ENCODE measurements at regions not wholly inside any gene's neighbourhood (a gene's known extent, or its start where the extent isn't known, plus 50 kb on each side); places are given as distances from the start of the nearest gene placed in this dataset.
A peak's percentile ranks its signal among the peaks of the same experiment; 100 is the strongest.

DNA sequence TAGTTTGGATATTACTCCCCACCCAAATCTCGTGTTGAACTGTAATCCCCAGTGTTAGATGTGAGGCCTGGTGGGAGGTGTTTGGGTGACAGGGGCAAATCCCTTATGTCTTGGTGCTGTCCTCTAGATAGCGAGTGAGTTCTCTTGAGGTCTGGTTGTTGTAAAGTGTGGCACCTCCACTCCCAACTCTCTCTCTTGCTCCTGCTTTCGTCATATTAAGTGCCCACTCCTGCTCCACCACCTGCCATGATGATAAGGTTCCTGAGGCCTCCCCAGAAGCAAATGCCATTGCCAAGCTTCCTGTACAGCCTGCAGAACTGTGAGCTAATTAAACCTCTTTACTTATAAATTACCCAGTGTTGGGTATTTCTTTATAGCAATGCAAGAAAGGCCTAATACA is 944.3 kb downstream of the ADGRL3 start:
- ATAC-seq: no peak
- Histone ChIP-seq H3K27ac (ENCODE audit: low read length) (no peak overlapping the region), H3K27me3 (ENCODE audit: control insufficient read depth, insufficient read depth) (no peaks in the 10 kb centered on the region), H3K4me3 (ENCODE audit: low read length) (no peak overlapping the region), H3K4me1 (ENCODE audit: control insufficient read depth, insufficient read depth, low read length) (no peaks in the 10 kb centered on the region), H3K9me3 (ENCODE audit: control insufficient read depth, low read length) (no peaks in the 10 kb centered on the region)
- DNase-seq: no peak
- intact Hi-C loops (cut with DNase I): no loop called here
- WGBS: 72% methylated on average over 3 of the region's 3 CpGs

DNA sequence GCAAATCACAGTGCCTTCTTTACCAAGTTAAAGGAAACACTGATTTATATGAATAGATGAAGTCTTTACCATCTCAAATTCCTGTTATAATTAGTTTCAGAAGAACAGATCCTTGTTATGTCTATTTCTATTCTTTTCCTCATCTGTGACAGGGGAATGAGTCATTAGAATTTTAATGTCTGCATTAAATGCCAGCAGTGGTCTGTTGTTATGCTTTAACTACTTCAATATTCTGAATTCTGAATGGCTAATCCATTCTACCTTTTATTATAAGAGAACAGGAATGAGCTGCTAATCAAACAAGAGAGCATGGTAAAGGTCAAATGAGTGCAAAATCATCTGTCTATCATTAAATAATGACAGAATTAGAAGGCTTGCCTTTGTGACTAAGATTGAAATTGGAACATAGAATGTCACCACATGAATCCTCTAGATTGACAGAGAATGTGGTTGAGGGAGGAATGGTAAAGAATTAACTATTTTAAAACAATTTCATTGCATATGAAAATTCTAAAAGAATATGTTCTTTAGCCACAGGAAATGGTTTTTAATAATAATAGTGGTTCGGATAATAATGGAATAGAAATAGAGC is 935.5 kb downstream of the ADGRL3 start:
- intact Hi-C loops (cut with DNase I): no loop called here
- DNase-seq (no peak), ATAC-seq (no peak)
- Histone ChIP-seq H3K27me3 (ENCODE audit: control insufficient read depth, insufficient read depth) (no peaks in the 10 kb centered on the region), H3K9me3 (ENCODE audit: control insufficient read depth, low read length) (no peaks in the 10 kb centered on the region), H3K27ac (ENCODE audit: low read length) (no peak overlapping the region), H3K4me1 (ENCODE audit: control insufficient read depth, insufficient read depth, low read length) (no peaks in the 10 kb centered on the region), H3K4me3 (ENCODE audit: low read length) (peak overlapping the region; percentile 59)
- WGBS: 63% methylated on average over 1 of the region's 1 CpG

DNA sequence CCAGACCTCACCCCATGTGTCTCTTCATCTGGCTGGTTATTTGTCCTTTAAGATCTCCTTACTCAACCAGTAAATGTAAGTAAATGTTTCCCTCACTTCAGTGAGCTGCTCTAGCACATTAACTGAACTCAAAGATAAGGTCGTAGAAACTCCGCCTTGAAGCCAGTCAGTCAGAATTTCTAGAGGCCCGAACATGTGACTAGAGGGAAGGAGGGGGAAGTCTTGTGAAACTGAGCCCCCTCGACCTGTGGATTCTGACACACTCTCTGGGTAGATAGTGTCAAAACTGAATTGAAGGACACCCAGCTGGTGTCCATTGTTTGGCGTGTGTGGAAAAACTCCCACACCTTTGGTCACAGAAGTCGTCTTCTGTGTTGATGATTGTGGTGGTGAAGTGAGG is 933.9 kb downstream of the ADGRL3 start:
- Histone ChIP-seq H3K4me1 (ENCODE audit: control insufficient read depth, insufficient read depth, low read length) (no peaks in the 10 kb centered on the region), H3K27me3 (ENCODE audit: control insufficient read depth, insufficient read depth) (no peaks in the 10 kb centered on the region), H3K27ac (ENCODE audit: low read length) (peak overlapping the region; percentile 95), H3K9me3 (ENCODE audit: control insufficient read depth, low read length) (no peaks in the 10 kb centered on the region), H3K4me3 (ENCODE audit: low read length) (peak overlapping the region; percentile 50)
- 47% methylated on average over 6 of the region's 6 CpGs for WGBS
- DNase-seq (peak in 1 of 3 donors; percentile 21), ATAC-seq (peak; percentile 85 to 88)
- intact Hi-C loops (cut with DNase I): no loop called here

DNA sequence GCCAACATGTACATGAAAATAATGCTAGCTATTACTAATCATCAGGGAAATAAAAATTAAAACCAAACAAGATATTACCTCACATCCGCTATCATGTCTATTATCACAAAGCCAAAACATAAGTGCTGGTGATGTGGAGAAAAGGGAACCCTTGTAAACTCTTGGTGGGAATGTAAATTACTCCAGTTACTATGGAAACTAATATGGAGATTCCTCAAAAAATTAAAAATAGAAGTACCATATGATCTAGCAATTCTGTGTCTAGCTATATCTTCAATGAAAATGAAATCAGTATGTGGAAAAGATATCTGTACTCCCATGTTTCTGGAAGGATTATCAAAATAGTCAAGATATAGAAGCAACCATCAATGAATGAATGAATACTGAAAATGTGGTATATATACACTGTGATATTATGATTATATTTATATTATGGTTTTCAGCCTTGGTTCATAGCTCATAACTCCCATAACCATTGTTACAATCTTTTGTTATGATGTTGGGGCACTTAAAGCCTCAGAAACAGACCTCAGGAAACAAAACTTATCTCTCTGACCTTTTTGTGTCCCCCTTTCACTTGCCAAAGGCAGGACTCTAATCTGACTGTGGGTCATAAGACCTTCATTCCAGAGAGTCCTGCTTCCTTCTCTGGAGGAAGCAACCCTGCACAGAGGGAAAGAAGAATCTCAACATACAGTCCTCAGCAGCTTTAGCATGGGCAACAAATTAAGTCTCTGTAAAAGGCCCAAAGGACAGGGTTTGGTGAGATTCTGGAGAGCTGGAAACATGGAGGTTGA is 933.2 kb downstream of the ADGRL3 start:
- WGBS: 79% methylated on average over 1 of the region's 1 CpG
- ATAC-seq: peak; percentile 80 to 91
- DNase-seq: no peak
- no peaks in the 10 kb centered on the region for H3K27me3 ChIP-seq (ENCODE audit: control insufficient read depth, insufficient read depth)
- peak overlapping the region; percentile 50 for H3K4me3 ChIP-seq (ENCODE audit: low read length)
- intact Hi-C loops (cut with DNase I): no loop called here
- H3K4me1 ChIP-seq (ENCODE audit: control insufficient read depth, insufficient read depth, low read length): no peaks in the 10 kb centered on the region
- H3K27ac ChIP-seq (ENCODE audit: low read length): peak overlapping the region; percentile 95
- no peaks in the 10 kb centered on the region for H3K9me3 ChIP-seq (ENCODE audit: control insufficient read depth, low read length)

DNA sequence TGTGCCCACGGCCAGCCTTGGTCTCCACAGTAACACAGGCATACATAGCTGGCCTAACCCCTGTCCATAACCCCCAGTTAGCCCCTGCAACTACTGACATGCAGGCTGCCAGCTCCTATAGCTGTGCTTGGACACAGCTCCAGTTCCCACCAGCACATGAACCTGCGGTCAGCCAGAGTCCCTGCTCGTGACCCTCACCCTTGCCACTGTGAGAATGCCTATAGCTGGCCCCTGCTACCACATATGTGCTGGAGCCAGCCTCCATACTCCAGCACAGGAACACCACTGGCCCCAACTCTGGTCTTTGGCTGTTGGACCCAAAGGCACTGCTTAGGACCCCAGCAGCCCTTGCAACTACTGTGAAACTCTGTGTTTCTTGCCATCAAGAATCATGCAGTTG is 930.9 kb downstream of the ADGRL3 start:
- no peaks in the 10 kb centered on the region for H3K4me1 ChIP-seq (ENCODE audit: control insufficient read depth, insufficient read depth, low read length)
- WGBS: 88% methylated on average over 3 of the region's 3 CpGs

DNA sequence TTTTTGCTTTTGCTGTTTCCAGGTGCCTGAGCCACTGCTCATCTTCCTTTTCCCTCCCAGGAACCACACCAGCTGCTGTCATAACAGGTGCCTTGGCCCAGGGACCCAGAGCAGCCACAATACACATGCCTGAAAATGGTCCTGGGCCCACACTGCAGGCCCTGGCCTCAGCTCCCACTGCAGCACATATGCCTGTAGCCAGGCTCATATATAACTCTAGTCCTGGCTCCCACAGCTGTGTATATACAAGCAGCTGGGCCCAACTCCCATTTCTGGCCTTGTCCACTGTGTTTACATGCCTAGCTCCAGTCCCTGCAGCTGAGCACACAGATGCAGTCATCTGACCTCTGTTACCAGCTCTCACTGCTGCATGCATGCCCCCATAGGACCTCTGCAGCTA is 930.5 kb downstream of the ADGRL3 start:
- intact Hi-C loops (cut with DNase I): no loop called here
- no peak for DNase-seq
- Histone ChIP-seq H3K27me3 (ENCODE audit: control insufficient read depth, insufficient read depth) (no peaks in the 10 kb centered on the region), H3K27ac (ENCODE audit: low read length) (no peak overlapping the region), H3K4me1 (ENCODE audit: control insufficient read depth, insufficient read depth, low read length) (no peaks in the 10 kb centered on the region), H3K4me3 (ENCODE audit: low read length) (no peak overlapping the region), H3K9me3 (ENCODE audit: control insufficient read depth, low read length) (no peaks in the 10 kb centered on the region)
- ATAC-seq: no peak

More for the DNA sequence above, 930.9 kb downstream of the ADGRL3 start:
- no peak for DNase-seq
- no peaks in the 10 kb centered on the region for H3K27me3 ChIP-seq (ENCODE audit: control insufficient read depth, insufficient read depth)
- no peak for ATAC-seq
- H3K9me3 ChIP-seq (ENCODE audit: control insufficient read depth, low read length): no peaks in the 10 kb centered on the region
- intact Hi-C loops (cut with DNase I): no loop called here
- H3K4me3 ChIP-seq (ENCODE audit: low read length): no peak overlapping the region
- H3K27ac ChIP-seq (ENCODE audit: low read length): no peak overlapping the region

DNA sequence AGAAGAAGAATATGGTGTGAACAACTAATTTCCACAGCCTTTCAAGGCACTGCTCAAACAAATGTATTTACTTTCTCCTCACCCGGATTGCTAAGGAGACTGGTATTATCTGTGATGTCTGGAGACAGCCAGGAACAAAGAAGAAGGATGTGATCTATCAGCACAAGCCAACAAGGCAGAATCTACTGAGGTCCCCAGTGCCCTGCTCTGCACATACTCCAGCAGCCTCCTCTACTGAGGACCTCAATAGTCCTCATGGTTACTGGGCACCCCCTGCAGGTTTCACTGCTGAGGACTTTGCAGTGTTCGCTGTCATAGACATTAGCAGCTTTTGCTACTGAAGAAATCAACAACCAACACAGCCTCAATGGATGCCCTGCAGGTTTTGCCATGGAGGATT is 930.1 kb downstream of the ADGRL3 start:
- Histone ChIP-seq H3K4me1 (ENCODE audit: control insufficient read depth, insufficient read depth, low read length) (no peaks in the 10 kb centered on the region), H3K4me3 (ENCODE audit: low read length) (no peak overlapping the region), H3K27me3 (ENCODE audit: control insufficient read depth, insufficient read depth) (no peaks in the 10 kb centered on the region), H3K27ac (ENCODE audit: low read length) (no peak overlapping the region), H3K9me3 (ENCODE audit: control insufficient read depth, low read length) (no peaks in the 10 kb centered on the region)
- intact Hi-C loops (cut with DNase I): no loop called here
- DNase-seq: no peak
- WGBS: 69% methylated on average over 2 of the region's 2 CpGs
- no peak for ATAC-seq

All from right cardiac atrium (tissue), 5 donors.